Glutamatergic neuron (in vitro differentiated cells): ENCODE measurements at regions not wholly inside any gene's neighbourhood (a gene's known extent, or its start where the extent isn't known, plus 50 kb on each side); places are given as distances from the start of the nearest gene placed in this dataset.

Source experiments
- DNase-seq: peaks from one replicate; pipeline ENCODE4 v3.0.0; 2022
- H3K27ac Mint-ChIP-seq: one replicate; pipeline ENCODE4 v1.8.0; 2020; ENCODE audit warnings: mild to moderate bottlenecking, mixed read lengths, inconsistent platforms; ENCODE audit not compliant: unreplicated experiment
- H3K27me3 Mint-ChIP-seq: one replicate; pipeline ENCODE4 v1.8.0; 2020; ENCODE audit warnings: mild to moderate bottlenecking, moderate library complexity, mixed read lengths, inconsistent platforms; ENCODE audit not compliant: unreplicated experiment
- H3K36me3 Mint-ChIP-seq: one replicate; pipeline ENCODE4 v1.8.0; 2020; ENCODE audit warnings: mild to moderate bottlenecking, mixed read lengths, inconsistent platforms; ENCODE audit not compliant: unreplicated experiment
- H3K4me1 Mint-ChIP-seq: one replicate; pipeline ENCODE4 v1.8.0; 2020; ENCODE audit warnings: mild to moderate bottlenecking, low read depth, mixed read lengths, inconsistent platforms; ENCODE audit not compliant: unreplicated experiment
- H3K4me3 Mint-ChIP-seq: one replicate; pipeline ENCODE4 v1.8.0; 2020; ENCODE audit warnings: mild to moderate bottlenecking, mixed read lengths, inconsistent platforms; ENCODE audit not compliant: unreplicated experiment
- H3K9me3 Mint-ChIP-seq: one replicate; pipeline ENCODE4 v1.8.0; 2020; ENCODE audit warnings: mild to moderate bottlenecking, moderate library complexity, mixed read lengths, inconsistent platforms; ENCODE audit not compliant: unreplicated experiment
- CTCF ChIP-seq: fragments of 200-600 bp; sonication (generic); IDR thresholded peaks from one replicate; pipeline ENCODE4 v1.5.0; 2021; ENCODE audit not compliant: partially characterized antibody, unreplicated experiment

- Mint-ChIP-seq H3K27ac (no peak overlapping the region), H3K27me3 (no peaks in the 10 kb centered on the region), H3K36me3 (no peaks in the 10 kb centered on the region), H3K9me3 (no peaks in the 10 kb centered on the region), H3K4me3 (no peak overlapping the region), H3K4me1 (no peaks in the 10 kb centered on the region)
- DNase-seq = no peak
- TF ChIP-seq CTCF = no peak
These were observed 350.1 kb upstream of the PIK3C3 start for GRCh38 chr18:41604964-41605363.

DNA sequence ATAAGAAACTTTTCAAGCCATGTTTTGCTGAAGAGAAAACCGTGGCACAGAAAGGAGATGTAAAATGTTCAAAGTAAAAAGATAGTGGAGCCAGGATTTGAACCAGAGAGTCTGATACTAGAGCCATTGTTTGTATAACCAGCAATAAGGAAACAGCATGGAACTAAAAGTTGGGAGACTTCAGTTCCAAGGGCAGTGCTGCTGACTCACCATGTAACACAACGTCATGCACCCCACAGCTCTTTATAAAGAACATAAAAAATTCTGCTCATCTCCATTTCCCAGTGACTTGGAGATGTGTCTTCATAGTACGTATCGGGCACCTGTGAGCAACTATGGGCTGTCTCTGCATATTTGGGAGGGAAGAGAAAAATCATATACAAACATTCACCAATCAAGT is 353.0 kb upstream of the PIK3C3 start:
- Mint-ChIP-seq H3K4me3 (no peak overlapping the region), H3K27me3 (no peaks in the 10 kb centered on the region), H3K4me1 (peaks cover 5% of the 10 kb centered on the region), H3K9me3 (no peaks in the 10 kb centered on the region), H3K27ac (no peak overlapping the region), H3K36me3 (no peaks in the 10 kb centered on the region)
- TF ChIP-seq CTCF = no peak
- DNase-seq = no peak

GRCh38 chr18:41600693-41601391 is 354.2 kb upstream of the PIK3C3 start:
- Mint-ChIP-seq H3K36me3 (no peaks in the 10 kb centered on the region), H3K4me1 (peaks cover 5% of the 10 kb centered on the region), H3K9me3 (no peaks in the 10 kb centered on the region), H3K27me3 (no peaks in the 10 kb centered on the region), H3K4me3 (no peak overlapping the region), H3K27ac (no peak overlapping the region)
- TF ChIP-seq CTCF = no peak
- DNase-seq = no peak

DNA sequence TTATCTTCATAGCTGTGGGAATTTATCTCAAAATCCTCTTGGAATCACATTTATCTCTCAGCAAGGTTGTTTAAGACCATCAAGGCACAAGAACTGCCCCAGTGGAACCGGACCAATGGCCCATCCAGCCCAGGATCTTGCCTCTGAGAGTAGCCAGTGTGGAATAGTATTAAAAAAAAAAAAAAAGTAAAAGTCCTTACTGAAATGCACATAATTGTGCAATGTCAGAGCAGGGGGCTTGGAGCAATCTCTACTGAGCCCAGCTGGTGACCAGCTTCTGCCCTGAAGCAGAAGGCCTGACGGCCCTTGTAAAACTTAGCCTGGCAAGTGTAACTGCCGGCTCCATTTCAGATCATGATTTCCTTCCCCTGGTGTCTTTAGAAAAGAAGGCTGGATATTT is 355.6 kb upstream of the PIK3C3 start:
- no peaks in the 10 kb centered on the region for H3K36me3 Mint-ChIP-seq
- DNase-seq = no peak
- no peak for TF ChIP-seq CTCF

DNA sequence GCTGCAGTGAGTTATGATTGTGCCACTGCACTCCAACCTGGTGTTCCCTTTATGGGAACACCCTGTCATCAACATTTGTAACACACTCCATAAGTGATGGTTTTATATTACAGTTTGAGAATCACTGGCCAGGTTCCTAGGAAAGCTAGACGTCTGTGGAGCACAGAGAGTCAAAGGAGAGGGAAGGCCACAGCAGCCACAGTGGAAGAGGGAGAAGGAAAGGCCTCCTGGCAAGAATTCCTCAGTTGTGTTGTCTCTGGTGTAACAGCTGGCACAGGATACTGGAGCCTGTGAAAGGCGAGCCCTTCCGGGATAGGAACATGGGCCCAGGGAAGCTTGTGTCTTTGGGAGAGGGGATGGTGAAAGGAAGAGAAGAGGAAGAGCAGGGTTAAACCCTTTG is 360.5 kb upstream of the PIK3C3 start:
- Mint-ChIP-seq H3K4me1 (peaks cover 12% of the 10 kb centered on the region), H3K9me3 (no peaks in the 10 kb centered on the region), H3K27ac (no peak overlapping the region), H3K36me3 (no peaks in the 10 kb centered on the region), H3K27me3 (no peaks in the 10 kb centered on the region), H3K4me3 (no peak overlapping the region)
- no peak for DNase-seq
- TF ChIP-seq CTCF = no peak

More for the DNA sequence above, 355.6 kb upstream of the PIK3C3 start:
- Mint-ChIP-seq H3K27ac (no peak overlapping the region), H3K4me3 (no peak overlapping the region), H3K9me3 (no peaks in the 10 kb centered on the region), H3K4me1 (peaks cover 12% of the 10 kb centered on the region), H3K27me3 (no peaks in the 10 kb centered on the region)
